Hepatocyte (in vitro differentiated cells): ENCODE measurements at regions not wholly inside any gene's neighbourhood (a gene's known extent, or its start where the extent isn't known, plus 50 kb on each side); places are given as distances from the start of the nearest gene placed in this dataset.

Source experiments
- EZH2 ChIP-seq: fragments of 200-600 bp; sonication (generic); IDR thresholded peaks from 2 replicates; pipeline ENCODE4 v1.6.1; 2016; ENCODE audit warnings: antibody characterized with exemption, mild to moderate bottlenecking, borderline replicate concordance
- TF ChIP-seq, protein P1 (sequence below): fragments of 200-600 bp; sonication (generic); IDR thresholded peaks from 2 replicates; pipeline ENCODE4 v1.5.1; 2016; ENCODE audit warnings: antibody characterized with exemption, mild to moderate bottlenecking; ENCODE audit not compliant: poor library complexity

DNA sequence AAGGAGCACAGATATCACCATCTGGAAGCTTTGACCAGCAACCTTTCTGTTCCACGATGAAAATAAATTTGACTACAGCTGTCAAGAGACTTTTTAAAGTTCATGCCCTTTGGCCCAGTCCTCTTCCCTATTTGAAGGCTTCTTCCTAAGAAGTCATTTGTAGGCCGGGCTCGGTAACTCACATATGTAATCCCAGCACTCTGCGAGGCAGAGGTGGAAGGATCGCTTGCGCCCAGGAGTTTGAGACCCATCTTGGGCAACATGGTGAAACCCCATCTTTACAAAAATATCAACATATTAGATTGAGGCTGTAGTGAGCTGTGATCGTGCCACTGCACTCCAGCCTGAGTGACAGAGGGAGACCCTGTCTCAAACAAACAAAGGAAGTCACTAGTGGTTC lies 58.3 kb upstream of the IFFO2 start:
- TF ChIP-seq, protein P1, sequence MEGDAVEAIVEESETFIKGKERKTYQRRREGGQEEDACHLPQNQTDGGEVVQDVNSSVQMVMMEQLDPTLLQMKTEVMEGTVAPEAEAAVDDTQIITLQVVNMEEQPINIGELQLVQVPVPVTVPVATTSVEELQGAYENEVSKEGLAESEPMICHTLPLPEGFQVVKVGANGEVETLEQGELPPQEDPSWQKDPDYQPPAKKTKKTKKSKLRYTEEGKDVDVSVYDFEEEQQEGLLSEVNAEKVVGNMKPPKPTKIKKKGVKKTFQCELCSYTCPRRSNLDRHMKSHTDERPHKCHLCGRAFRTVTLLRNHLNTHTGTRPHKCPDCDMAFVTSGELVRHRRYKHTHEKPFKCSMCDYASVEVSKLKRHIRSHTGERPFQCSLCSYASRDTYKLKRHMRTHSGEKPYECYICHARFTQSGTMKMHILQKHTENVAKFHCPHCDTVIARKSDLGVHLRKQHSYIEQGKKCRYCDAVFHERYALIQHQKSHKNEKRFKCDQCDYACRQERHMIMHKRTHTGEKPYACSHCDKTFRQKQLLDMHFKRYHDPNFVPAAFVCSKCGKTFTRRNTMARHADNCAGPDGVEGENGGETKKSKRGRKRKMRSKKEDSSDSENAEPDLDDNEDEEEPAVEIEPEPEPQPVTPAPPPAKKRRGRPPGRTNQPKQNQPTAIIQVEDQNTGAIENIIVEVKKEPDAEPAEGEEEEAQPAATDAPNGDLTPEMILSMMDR: no peak
- TF ChIP-seq EZH2: no peak
